HG03521 (cell line): ENCODE measurements at regions not wholly inside any gene's neighbourhood (a gene's known extent, or its start where the extent isn't known, plus 50 kb on each side); places are given as distances from the start of the nearest gene placed in this dataset.
"Not testable (repeated sequence)": the region's sequence is repeated elsewhere in the genome, so short reads cannot be mapped to it uniquely, and the experiment has no call there.

ENCODE experiments used
- ATAC-seq: cut with Tn5 transposase; IDR thresholded peaks from one replicate; pipeline ENCODE4 v1.9.1; 2021; ENCODE audit warnings: mild to moderate bottlenecking, moderate library complexity; ENCODE audit not compliant: unreplicated experiment

DNA sequence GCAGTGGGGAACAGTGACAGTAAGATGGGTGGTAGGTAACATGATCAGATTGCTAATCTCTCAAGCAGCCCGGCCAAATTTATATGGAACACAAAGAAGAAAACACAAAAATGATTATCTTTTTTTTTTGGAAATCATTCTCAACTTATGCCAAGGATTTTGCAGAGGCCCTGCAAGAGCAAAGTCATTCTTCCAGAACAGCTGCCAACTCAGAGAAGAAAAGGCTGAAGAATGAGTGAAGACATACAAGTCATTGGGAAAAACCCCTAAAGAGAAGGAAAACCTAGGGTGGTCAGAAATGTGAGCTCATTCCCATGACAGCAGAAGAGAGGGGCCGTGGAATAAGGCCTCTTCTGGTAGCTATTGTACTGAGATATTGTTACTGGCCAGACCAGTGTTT lies 246.7 kb downstream of the SHOX2 start:
- ATAC-seq: no peak

DNA sequence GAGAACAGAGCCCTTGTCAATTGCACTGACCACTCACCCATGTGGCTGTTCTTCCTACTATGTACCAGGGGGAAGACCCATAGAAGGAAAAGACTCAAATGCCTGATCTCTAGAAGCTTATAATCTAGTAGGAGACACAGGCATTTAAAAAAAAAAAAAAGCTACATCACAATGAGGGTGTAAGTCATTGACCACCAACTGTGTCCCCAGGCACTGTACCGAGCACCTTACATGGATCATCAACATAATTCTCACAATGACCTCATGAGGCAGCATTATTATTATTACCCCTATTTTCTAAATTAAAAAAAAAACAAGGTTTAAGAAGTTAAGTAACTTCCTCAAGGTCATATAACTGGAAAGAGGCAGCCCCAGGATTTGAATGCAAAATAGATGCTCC lies 247.4 kb downstream of the SHOX2 start:
- no peak for ATAC-seq

DNA sequence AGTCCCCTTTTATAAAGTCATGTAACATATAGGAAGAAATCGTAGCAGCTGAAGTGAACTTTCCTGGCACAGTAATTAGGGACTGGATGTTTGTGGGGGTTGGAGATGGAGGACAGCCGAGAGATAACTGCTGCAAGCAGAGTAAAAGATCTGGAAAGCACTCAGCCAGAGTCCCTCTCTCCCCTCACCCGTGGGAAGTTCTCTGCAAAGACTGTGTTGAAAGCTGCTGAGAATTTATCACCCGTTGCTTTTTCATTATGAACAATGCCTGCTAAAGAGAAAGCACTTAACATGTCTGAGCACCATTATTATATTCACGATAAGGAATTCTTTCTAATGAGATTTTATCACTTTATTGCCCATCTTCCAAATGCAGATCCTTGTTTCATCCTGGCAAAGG lies 248.8 kb downstream of the SHOX2 start:
- ATAC-seq: no peak

DNA sequence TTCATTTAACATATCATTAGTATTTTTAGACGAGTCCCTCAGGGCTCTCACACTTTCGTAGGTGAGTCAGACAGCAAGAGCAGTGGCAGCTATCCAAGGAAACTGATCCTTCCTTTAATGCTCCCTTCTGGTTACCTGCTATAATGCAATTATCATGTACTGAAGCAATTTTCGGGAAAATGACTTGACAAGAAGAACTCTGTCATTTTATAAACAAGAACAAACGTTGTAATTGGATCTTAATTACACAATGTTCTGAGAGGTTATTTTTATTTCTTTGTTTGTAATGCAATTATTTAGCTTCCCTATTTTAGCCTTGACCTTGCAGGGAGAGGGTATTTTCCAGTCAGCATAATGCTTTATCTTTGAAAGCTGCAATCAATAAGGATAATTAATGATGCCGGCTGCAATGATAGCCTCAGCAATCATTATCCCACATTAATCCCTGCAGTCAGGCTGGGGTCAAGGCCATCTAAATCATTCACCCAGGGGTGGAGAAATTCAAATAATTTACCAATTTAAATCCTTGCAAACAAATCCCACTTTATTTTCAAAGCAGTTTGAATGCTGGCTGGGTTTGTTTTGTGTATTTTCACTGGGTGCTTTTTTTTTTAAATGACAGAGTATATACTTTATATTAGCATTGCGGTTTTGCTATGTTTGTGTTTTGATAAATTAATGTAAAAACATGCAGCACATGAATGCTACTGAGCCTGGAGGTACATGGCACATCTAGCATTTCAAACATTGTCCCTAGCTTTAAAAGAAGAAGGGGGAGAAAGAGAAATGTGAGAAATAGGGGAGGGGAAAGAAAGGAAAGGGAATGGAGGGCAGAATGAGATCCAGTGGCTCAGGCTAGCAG lies 249.9 kb downstream of the SHOX2 start:
- ATAC-seq: no peak

- ATAC-seq: not testable (repeated sequence)
Observed at GRCh38 chr3:157845839-157846238, 260.4 kb downstream of the SHOX2 start.

DNA sequence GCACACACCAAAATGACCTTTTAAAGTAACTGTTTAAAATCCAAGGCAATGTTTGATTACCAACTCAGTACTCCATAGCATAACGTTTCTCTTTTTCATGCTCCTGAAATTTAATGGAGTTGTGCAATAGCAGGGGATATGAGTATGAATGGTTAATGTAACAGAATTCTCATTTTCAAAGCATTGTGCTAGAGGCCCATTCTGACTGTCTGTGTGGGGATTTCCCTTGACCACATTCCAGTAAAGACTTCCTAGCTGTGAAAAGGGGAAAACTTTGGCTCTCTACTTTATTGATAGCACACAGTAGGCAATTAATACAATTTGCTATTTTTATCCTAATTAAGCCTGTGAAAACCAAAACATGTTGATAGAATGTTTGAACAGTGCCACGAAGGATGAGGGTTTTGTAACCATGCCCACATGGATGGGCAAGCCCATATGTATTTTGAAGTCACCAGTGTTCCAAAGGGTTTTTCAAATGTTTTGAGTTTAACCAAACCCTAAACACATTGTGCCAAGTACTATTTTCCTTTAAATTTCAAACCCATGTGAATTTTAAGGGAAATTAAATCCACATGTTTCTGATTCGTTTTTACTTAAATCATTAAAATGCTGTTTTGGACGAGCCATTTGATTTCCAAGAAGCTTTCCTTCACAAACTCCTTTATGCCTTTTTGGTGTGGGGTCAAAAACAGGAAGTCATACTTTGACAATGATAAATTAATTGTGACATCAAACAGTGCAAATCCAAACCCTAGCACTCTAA lies 261.2 kb downstream of the SHOX2 start:
- ATAC-seq: no peak

GRCh38 chr3:157844216-157844615 lies 262.0 kb downstream of the SHOX2 start:
- ATAC-seq: no peak

- ATAC-seq: no peak
Observed at GRCh38 chr3:157841029-157841428, 265.2 kb downstream of the SHOX2 start.

- ATAC-seq: no peak
Observed at GRCh38 chr3:157840564-157840963, 265.7 kb downstream of the SHOX2 start.

DNA sequence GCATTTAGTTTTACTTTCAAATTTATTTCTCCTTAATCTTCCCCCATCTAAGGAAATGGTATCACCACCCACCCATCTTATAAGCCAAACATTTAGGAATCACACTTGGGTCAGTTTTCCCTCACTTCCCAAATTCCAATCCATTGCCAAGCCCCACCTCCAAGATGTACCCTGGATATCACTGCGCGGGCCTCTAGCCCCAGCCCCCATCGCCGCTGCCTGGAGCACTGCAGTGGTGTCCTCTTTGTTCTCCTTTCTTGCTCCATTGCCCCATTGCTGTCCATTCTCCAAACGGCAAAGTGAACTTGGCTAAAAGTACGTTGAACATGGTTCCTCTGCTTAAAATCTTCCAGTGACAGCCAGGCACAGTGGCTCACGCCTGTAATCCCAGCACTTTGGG lies 267.8 kb downstream of the SHOX2 start:
- no peak for ATAC-seq

DNA sequence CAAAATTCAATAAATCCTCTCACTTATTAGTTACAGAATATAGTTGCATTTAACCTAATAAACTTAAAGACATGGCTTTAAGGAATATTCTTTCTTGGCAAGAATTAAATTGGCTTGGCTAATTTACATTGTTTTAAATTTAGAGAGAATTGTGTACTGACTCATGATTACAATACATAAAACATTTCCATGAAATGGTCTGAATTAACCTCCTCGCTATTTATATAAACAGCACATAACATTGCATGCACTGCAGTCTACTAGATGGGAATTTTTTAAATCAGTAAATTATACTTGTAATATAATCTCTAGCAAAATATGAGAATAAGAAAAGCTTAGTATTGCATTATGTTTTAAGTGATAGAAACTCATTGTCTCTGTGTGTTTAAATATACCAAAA lies 268.9 kb downstream of the SHOX2 start:
- no peak for ATAC-seq

- no peak for ATAC-seq
Observed at GRCh38 chr3:157836022-157836421, 270.2 kb downstream of the SHOX2 start.

GRCh38 chr3:157832588-157832987 lies 273.6 kb downstream of the SHOX2 start:
- no peak for ATAC-seq

GRCh38 chr3:157830556-157831236 lies 275.5 kb downstream of the SHOX2 start:
- no peak for ATAC-seq

DNA sequence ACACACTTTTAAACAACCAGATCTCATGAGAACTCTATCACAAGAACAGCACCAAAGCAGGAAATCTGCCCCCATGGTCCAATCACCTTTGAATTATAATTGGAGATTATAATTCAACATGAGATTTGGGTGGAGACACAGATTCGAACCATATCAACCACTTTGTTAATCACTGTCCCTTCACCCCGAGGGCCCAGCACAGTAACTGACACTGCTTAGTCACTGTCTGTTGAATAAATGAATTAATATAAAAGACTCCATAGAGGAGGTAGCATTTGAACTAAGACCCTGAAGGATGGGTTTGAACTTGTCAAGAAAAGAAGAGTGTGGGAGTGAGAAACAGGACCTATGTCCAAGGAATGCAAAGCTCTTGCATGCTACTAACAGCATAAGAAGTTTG lies 276.4 kb downstream of the SHOX2 start:
- ATAC-seq: no peak

DNA sequence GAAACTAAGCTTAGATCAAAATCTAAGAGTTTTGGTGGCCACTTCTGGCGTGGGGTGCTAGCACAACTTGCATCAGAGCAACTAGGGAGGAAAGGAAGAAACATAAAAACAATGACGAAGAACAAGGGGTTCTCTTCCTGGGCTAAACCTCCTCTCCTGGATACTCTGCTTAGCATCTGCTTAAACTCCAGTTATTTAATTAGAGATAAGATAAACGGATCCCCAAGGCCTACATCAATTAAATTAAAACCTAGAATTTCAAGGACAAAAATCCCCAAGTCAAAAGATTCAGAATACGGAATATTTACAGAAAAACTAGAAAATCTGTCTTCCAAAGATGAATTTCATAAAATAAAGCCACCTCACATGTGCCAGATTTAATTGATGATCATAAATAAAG lies 281.9 kb downstream of the SHOX2 start:
- ATAC-seq: no peak

- ATAC-seq: no peak
Observed at GRCh38 chr3:157823050-157823449, 283.2 kb downstream of the SHOX2 start.

GRCh38 chr3:157820157-157820517 lies 286.1 kb downstream of the SHOX2 start:
- ATAC-seq: no peak

DNA sequence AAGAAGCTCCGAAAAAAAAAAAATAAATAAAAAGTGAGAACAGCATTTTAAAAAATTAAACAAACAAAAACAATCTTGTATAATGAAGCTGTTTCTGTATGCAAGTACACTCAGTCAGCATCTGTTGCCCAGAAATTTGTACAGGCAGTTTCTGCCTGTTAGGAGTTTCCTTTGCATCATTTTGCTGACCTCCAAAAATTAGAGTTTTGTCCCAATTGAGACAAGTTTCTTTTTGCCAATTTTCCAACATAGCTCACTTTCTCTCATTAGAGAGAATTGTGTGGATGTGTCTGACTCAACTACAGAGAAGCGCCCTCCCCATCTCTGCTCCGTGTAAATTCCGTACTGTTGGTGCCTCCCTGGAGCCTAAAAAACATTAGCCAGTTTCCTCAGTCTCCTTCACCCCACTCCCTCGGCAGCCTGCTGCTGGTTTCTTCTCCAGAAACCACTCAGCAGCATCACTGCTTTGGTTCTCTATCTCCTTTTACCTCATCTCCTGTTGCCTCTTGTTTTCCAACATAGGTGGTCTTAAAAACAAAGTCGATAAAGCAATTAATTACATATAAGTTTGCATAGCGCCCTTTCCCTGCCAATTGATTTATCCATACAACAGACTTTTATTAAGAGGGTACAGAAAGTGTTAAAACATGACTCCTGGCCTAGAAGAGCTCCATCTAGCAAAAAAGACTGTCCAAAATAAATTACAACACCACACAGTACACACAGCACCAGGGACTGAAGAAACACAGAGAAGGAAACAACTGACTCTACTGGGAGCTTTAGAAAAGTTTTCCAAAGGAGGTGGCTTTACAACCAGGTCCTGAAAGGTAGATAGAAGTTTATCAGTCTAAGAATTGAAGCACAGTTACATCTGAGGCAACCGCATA lies 286.7 kb downstream of the SHOX2 start:
- ATAC-seq: no peak

DNA sequence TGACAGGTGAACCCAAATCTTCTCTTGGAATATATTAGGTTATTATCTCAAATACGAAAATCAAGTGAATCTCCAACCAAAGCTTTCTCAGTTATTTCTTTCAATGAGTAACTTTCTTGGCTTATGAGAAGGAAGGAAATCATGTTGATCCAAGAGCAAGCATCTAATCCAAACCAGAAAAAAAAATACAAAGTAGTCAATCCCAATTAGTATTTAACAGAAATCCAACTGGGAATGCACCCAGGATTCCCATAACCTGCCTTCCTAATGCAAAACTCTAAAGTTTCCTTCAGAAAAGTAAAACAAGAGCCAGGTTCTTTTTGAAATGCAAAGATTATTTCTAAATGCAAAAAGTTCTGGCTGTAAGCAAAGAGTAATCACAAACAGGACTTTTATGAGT lies 289.3 kb downstream of the SHOX2 start:
- no peak for ATAC-seq

DNA sequence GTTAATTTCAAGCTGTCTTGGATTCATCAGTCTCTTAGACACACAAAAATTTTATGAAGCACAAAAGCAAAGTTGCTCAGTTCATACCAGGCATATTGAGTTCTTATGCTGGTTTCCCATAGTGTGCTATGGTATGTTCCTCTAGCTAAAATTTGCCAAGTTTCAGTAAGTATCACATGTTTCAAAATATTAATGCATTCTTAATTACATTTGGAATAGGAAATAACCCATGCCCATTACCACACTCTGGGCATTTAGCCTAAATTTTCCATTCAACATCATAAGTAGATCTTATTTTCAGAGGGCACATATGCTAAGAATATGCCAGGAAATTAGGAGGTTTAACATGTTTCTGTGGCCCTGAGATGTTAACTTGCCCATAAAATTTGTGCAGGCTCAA lies 289.9 kb downstream of the SHOX2 start:
- no peak for ATAC-seq
